Natural killer cell (primary cell): ENCODE measurements at regions not wholly inside any gene's neighbourhood (a gene's known extent, or its start where the extent isn't known, plus 50 kb on each side); places are given as distances from the start of the nearest gene placed in this dataset.
"Not testable (repeated sequence)": the region's sequence is repeated elsewhere in the genome, so short reads cannot be mapped to it uniquely, and the experiment has no call there.

Experiments
- ATAC-seq, 3 donors: fragments of 150-1000 bp in 2 of 3; fragments of 200-7000 bp in 1 of 3; cut with Tn5 transposase; 1 replicate in 1 of 3; 2 replicates in 2 of 3; pipeline ENCODE4 v1.10.0; 2021; ENCODE audit warnings: mild to moderate bottlenecking in 2 of 3, moderate library complexity in 2 of 3
- DNase-seq, 2 donors: peaks; one replicate each; pipeline versions ENCODE4 v3.0.0 to v3.0.0-alpha.2; 2013 to 2021; ENCODE audit warnings: mixed read lengths in 1 of 2
- H3K27ac ChIP-seq: one replicate; pipeline ENCODE4 v1.5.1; 2013; ENCODE audit warnings: mild to moderate bottlenecking, low read length
- H3K27me3 ChIP-seq: one replicate; pipeline ENCODE4 v1.6.1; 2013; ENCODE audit warnings: low read length; ENCODE audit not compliant: control insufficient read depth, insufficient read depth
- H3K36me3 ChIP-seq: one replicate; pipeline ENCODE4 v1.6.1; 2013; ENCODE audit warnings: low read length; ENCODE audit not compliant: control insufficient read depth, insufficient read depth
- H3K4me1 ChIP-seq: one replicate; pipeline ENCODE4 v1.6.1; 2013; ENCODE audit warnings: low read length; ENCODE audit not compliant: control insufficient read depth, insufficient read depth
- H3K4me3 ChIP-seq: one replicate; pipeline ENCODE4 v1.5.1; 2013; ENCODE audit warnings: low read length
- H3K9me3 ChIP-seq: one replicate; pipeline ENCODE4 v1.6.1; 2013; ENCODE audit warnings: low read length; ENCODE audit not compliant: control insufficient read depth, insufficient read depth
- H3K27ac Mint-ChIP-seq, 2 donors: one replicate each; pipeline ENCODE4 v1.8.0; 2022; ENCODE audit warnings: mild to moderate bottlenecking in 2 of 2, mixed read lengths in 2 of 2, moderate library complexity in 1 of 2
- H3K27me3 Mint-ChIP-seq, 2 donors: one replicate each; pipeline ENCODE4 v1.8.0; 2022; ENCODE audit warnings: low read depth in 2 of 2, mixed read lengths in 2 of 2
- H3K36me3 Mint-ChIP-seq: one replicate; pipeline ENCODE4 v1.8.0; 2022; ENCODE audit warnings: mixed read lengths
- H3K4me1 Mint-ChIP-seq, 2 donors: one replicate each; pipeline ENCODE4 v1.8.0; 2022; ENCODE audit warnings: mixed read lengths in 2 of 2
- H3K4me3 Mint-ChIP-seq: one replicate; pipeline ENCODE4 v1.8.0; 2022; ENCODE audit warnings: mild to moderate bottlenecking, moderate library complexity, mixed read lengths
- H3K9me3 Mint-ChIP-seq, 2 donors: one replicate each; pipeline ENCODE4 v1.8.0; 2022; ENCODE audit warnings: mixed read lengths in 2 of 2
- CTCF ChIP-seq: fragments of 200-600 bp; IDR thresholded peaks from one replicate; pipeline ENCODE4 v1.8.0; 2022; ENCODE audit warnings: antibody characterized with exemption
- WGBS: methylation state at CpG from one replicate; pipeline ENCODE4 v1.1.7; 2013; ENCODE audit warnings: missing lambda C conversion rate; ENCODE audit not compliant: insufficient coverage; 5-methylcytosine and 5-hydroxymethylcytosine counted together
- intact Hi-C: fragments of 100-400 bp; cut with micrococcal nuclease; formaldehyde crosslinking; loops from one replicate; pipeline ENCODE4 v1.14.2; 2022

- Mint-ChIP-seq H3K36me3 (no peaks in the 10 kb centered on the region), H3K4me1 (no peaks in the 10 kb centered on the region), H3K27me3 (peaks cover 14 to 20% of the 10 kb centered on the region in 2 donors), H3K27ac (no peak overlapping the region), H3K4me3 (no peak overlapping the region), H3K9me3 (peaks cover 0 to 6% of the 10 kb centered on the region in 2 donors)
- intact Hi-C loops: no loop called here
- Histone ChIP-seq H3K4me1 (no peaks in the 10 kb centered on the region), H3K27me3 (no peaks in the 10 kb centered on the region), H3K4me3 (no peak overlapping the region), H3K9me3 (no peaks in the 10 kb centered on the region), H3K36me3 (no peaks in the 10 kb centered on the region), H3K27ac (no peak overlapping the region)
- ATAC-seq (no peak), DNase-seq (no peak)
- WGBS: 92% methylated on average over 3 of the region's 3 CpGs
- no peak for TF ChIP-seq CTCF
Measured at GRCh38 chr1:166594646-166595045, 244.6 kb upstream of the POGK start.

- H3K4me3 Mint-ChIP-seq: no peak overlapping the region
- DNase-seq (no peak), ATAC-seq (no peak)
- no peak overlapping the region for H3K27ac Mint-ChIP-seq
- Histone ChIP-seq H3K4me1 (no peaks in the 10 kb centered on the region), H3K27ac (no peak overlapping the region), H3K9me3 (no peaks in the 10 kb centered on the region), H3K27me3 (no peaks in the 10 kb centered on the region), H3K4me3 (no peak overlapping the region), H3K36me3 (no peaks in the 10 kb centered on the region)
- H3K36me3 Mint-ChIP-seq: no peaks in the 10 kb centered on the region
- peaks cover 14 to 18% of the 10 kb centered on the region in 2 donors for H3K27me3 Mint-ChIP-seq
- intact Hi-C loops: no loop called here
- peaks cover 0 to 6% of the 10 kb centered on the region in 2 donors for H3K9me3 Mint-ChIP-seq
- TF ChIP-seq CTCF: no peak
- no peaks in the 10 kb centered on the region for H3K4me1 Mint-ChIP-seq
Measured at GRCh38 chr1:166597516-166597915, 241.8 kb upstream of the POGK start.

- Histone ChIP-seq H3K36me3 (no peaks in the 10 kb centered on the region), H3K9me3 (no peaks in the 10 kb centered on the region), H3K4me3 (no peak overlapping the region), H3K4me1 (no peaks in the 10 kb centered on the region), H3K27me3 (no peaks in the 10 kb centered on the region), H3K27ac (no peak overlapping the region)
- Mint-ChIP-seq H3K4me3 (no peak overlapping the region), H3K36me3 (no peaks in the 10 kb centered on the region), H3K9me3 (no peaks in the 10 kb centered on the region), H3K27ac (no peak overlapping the region), H3K27me3 (peaks cover 6 to 17% of the 10 kb centered on the region in 2 donors), H3K4me1 (no peaks in the 10 kb centered on the region)
- 79% methylated on average over 1 of the region's 1 CpG for WGBS
- no peak for TF ChIP-seq CTCF
- ATAC-seq (no peak), DNase-seq (no peak)
- intact Hi-C loops: no loop called here
Measured at GRCh38 chr1:166600574-166600973, 238.7 kb upstream of the POGK start.

- no peaks in the 10 kb centered on the region for H3K36me3 ChIP-seq
- no peak for TF ChIP-seq CTCF
- Mint-ChIP-seq H3K4me1 (no peaks in the 10 kb centered on the region), H3K27ac (no peak overlapping the region), H3K9me3 (no peaks in the 10 kb centered on the region), H3K4me3 (no peak overlapping the region), H3K36me3 (no peaks in the 10 kb centered on the region), H3K27me3 (peaks cover 2 to 17% of the 10 kb centered on the region in 2 donors)
- H3K4me3 ChIP-seq: no peak overlapping the region
- intact Hi-C loops: no loop called here
- DNase-seq (no peak), ATAC-seq (no peak)
- H3K27ac ChIP-seq: no peak overlapping the region
- 79% methylated on average over 5 of the region's 5 CpGs for WGBS
- H3K27me3 ChIP-seq: no peaks in the 10 kb centered on the region
- H3K4me1 ChIP-seq: no peaks in the 10 kb centered on the region
- no peaks in the 10 kb centered on the region for H3K9me3 ChIP-seq
Measured at GRCh38 chr1:166601650-166602278, 237.5 kb upstream of the POGK start.

GRCh38 chr1:166602801-166603200 is 236.5 kb upstream of the POGK start:
- H3K36me3 ChIP-seq, H3K4me3 ChIP-seq, H3K27me3 ChIP-seq, H3K9me3 ChIP-seq, H3K4me1 Mint-ChIP-seq, H3K4me1 ChIP-seq, intact Hi-C loops, ATAC-seq, H3K27ac Mint-ChIP-seq, DNase-seq, H3K4me3 Mint-ChIP-seq, H3K27ac ChIP-seq, H3K36me3 Mint-ChIP-seq, H3K9me3 Mint-ChIP-seq: not testable (repeated sequence)
- H3K27me3 Mint-ChIP-seq: peaks cover 2 to 11% of the 10 kb centered on the region in 2 donors
- no CpG with 5 or more reads among the region's 3 CpGs for WGBS
